Activated CD4-positive, alpha-beta T cell treated with anti-CD3 and anti-CD28 coated beads, Interleukin-2, amount 50 U/mL, for 48 hours (primary cell): ENCODE measurements at regions not wholly inside any gene's neighbourhood (a gene's known extent, or its start where the extent isn't known, plus 50 kb on each side); places are given as distances from the start of the nearest gene placed in this dataset.
"Not testable (repeated sequence)": the region's sequence is repeated elsewhere in the genome, so short reads cannot be mapped to it uniquely, and the experiment has no call there.

ENCODE experiments used
- DNase-seq, 2 experiments: peaks; one replicate each; pipeline ENCODE4 v3.0.0-alpha.2; 2020

- no peak for DNase-seq
Measured at GRCh38 chr3:197404754-197405153, 106.3 kb upstream of the DLG1 start.

DNA sequence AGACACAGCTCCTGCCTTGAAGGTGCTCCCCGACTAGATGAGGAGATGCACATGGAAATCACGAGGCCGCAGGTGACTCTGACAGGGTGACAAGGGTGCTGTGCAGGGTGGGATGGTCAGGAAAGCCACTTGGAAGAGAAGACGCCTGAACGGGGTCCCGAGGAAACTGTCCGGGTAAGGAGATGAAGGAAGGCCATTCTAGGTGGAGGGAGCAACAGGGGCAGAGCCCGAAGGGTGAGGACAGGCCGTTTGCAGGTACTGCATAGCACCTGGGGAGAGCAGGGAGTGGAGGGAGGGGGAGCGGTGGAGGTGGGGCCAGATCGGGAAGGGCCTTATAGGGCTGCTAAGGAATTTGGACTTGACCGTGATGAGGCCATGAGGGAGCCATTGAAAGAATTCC, 105.6 kb upstream of the DLG1 start:
- no peak for DNase-seq

DNA sequence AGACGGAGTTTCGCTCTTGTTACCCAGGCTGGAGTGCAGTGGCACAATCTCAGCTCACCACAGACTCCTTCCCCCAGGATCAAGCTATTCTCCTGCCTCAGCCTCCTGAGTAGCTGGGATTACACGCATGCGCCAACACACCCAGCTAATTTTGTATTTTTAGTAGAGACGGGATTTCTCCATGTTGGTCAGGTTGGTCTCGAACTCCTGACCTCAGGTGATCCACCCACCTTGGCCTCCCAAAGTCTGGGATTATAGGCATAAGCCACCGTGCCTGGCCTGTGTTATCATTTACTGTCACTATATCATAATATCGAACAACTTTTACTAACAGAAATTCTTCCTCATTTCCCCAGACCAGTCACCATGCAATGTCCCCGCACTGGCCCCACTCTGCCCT, 104.0 kb upstream of the DLG1 start:
- DNase-seq: not testable (repeated sequence)

DNA sequence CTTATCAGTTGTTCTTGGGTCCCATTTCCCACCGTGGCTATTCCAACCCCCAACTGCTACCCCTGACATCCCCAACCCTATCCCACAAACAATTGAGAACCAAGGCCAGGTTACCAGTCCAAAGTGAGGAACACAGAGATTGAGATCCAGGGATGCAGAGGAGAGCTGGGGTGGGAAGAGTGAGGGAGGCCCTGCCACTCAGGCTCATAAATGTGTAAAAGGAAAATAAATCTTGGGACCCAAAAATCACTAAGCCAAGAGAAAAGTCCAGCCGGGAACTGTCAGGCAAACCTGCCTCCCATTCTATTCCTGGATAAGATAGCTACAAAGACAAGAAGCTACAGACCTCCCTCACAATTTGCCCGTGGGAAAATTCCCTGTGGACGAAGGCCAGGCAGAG, 101.1 kb upstream of the DLG1 start:
- no peak for DNase-seq

DNA sequence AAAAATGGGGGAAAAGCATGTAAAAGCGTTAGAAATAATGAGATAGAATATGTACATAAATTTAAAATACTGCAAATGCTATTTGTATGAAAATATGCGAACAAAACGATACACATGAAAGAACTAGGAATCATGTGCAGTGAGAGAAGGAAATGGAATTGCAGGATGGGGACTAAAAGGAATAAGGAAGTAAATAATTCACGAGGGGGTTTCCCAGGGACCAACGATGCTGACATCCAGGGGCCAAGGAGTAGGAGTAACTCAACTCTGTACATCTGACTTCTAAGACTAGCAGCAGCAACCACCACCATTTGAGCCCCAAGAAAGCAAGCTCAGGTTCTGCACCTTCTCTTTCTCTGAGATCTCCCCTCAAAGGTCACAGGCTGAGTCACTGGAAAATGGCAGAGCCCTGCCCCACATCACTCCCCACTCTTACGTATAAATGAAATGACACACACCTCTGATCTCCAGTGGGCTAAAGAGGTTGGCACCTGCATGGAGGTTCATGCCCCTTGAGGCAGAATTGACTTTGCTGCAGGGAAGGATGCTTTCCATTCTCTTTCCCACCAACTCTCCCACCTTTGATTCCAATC, 100.0 kb upstream of the DLG1 start:
- DNase-seq: peak; percentile 18 to 35

DNA sequence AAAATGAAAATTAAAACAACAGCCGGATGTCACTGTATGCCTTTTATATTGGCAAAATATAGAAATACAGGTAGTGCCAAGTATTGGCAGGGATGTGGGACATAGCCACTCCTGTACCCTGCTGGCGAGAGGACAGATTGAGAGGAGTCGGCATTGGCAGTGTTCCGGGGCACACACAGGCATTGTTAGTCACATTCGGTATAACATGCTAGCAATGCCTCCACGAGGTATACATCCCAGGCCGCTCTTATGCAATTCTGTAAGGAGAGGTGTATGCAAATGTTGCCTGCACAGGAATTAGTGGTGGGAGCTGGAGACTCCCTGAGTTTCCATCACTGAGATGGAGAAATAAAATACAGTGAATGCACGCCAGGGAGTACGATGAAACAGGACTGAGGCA, 99.4 kb upstream of the DLG1 start:
- DNase-seq: no peak

DNA sequence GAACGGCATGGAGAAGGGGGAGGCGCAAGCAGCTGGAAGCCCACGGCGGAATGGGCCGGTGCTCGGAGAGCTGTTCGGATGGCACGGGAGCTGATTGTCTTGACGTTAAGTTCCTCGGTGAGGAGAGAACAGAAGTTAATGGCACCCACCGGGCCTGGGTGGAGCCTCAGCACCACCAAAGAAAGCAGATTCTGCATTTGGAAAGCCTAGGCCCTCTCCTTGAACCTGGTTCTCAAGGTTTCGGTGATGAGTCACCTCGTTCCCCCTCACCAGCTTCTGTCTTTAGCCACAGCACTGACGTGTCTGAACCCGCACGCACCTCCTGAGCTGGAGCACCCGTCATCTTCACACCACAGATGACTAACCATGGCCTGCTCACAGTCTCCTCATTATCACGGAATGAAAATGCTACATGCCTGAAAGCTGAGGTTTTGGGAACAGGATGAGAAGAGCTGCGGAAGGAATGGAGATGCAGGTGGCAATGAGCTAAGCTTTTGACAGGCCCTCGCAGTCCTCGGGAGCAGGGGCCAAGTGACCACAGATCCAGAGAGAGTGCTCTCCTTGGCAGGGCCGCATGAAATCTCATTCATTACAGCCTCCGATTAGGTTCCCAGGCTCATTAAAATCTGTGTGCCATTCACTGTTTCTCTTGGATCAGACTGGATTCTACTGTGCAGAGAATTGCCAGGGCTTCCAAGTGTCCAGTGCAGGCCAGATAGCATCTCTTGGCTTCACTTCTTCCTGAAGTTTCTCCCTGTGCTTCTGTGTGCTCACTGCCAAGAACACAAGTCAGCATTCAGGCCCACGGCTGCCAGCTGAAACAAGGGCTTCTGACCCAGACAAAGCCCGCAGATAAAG, 96.3 kb upstream of the DLG1 start:
- DNase-seq: peak; percentile 64 to 75

DNA sequence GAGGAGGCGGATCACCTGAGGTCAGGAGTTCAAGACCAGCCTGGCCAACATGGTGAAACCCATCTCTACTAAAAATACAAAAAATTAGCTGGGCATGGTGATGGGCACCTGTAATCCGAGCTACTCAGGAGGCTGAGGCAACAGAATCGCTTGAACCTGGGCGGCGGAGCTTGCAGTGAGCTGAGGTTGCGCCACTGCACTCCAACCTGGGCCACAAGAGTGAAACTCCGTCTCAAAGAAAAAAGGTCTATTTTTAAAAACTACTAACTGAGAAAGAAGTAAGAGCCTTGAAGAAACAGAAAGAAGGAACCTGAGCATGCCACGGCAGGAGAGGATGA, 95.7 kb upstream of the DLG1 start:
- not testable (repeated sequence) for DNase-seq

GRCh38 chr3:197393711-197394110, 95.3 kb upstream of the DLG1 start:
- DNase-seq: no peak

GRCh38 chr3:197392961-197393360, 94.5 kb upstream of the DLG1 start:
- DNase-seq: no peak

GRCh38 chr3:197381371-197381770, 83.0 kb upstream of the DLG1 start:
- no peak for DNase-seq

GRCh38 chr3:197380786-197381185, 82.4 kb upstream of the DLG1 start:
- no peak for DNase-seq

DNA sequence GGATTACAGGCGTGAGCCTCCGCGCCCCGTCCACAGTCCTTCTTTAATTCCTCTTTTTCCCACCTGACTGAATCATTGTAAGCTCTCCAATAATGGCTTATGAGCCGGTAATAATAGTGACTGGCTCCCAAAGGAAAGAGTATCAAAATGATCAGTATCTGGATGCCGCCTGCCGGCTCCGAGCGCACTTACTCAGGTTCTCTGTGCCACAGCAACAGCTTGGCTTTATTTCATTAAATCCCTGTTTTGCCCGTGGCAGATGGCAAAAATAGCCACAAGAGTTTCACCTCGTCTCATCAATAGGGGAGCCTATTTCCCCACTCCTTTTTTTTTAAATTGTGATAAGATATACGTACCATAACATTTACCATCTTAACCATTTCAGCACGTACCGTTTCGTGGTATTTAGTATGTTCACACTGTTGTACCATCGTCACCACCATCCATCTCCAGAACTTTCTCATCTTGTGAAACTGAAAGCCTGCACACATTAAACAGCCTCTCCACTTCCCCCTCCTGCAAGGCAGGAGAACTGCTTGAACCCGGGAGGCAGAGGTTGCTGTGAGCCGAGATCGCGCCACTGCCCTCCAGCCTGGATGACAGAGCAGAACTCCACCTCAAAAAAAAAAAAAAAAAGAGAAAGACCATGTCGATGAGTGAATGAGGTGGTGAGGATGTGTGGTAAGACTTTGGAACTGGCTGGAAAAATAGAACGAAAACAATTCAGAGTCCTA, 80.7 kb upstream of the DLG1 start:
- DNase-seq: no peak

DNA sequence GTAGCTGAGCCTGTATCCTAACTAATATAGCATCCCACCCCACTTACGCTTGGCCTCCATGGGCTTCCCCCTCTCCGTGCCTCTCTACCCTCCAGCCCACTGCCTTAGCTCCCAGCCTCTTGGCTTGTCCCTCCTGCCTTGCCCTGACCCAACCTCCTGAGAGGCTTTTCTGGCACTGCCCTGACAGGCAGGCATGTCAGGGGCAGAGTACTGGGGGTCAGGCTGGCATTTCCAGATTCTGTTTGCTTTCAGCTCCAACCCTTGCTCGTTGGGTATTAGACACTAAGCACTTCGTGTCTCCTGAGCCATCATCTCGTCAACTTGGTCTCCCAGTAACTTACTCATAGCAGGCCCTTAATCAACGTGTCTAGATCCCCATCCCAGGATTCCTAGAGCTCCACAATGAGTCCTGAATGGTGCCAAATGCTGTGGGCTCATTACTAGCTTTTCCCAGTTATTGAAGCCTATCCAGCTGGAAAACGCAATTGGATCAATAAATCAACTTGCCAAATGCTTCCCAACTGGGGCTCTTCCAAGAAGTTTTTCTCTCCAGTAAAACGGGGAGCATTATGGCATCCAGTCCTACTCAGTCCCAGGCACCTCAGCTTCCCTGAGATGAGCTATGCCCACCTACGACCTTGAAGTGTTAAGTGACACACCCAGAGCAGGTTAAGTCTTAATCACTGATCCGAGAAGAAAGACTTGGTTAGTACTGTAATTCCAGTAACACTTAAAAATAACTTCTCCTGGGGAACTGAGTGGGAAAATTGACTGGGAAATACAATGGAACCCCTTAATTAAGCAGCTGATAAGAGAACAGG, 78.5 kb upstream of the DLG1 start:
- no peak for DNase-seq

DNA sequence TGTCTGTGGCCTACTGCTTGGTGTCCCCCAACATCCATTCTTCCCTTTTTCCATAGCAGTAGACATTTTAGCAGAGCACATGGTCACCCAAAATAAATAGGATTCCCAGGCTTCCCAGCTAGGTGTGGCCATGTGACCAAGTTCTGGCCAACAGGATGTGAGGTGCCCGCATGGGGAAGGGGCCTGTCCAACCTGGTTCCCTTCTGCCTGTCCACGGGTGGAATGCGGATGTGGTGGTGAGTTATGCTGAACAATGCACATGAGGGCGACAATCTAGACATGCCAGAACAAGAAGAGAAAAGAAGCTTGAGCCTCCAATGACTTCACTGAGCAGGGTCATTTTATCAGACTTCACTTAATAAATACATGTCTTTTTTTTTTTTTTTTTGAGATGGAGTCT, 77.6 kb upstream of the DLG1 start:
- no peak for DNase-seq

DNA sequence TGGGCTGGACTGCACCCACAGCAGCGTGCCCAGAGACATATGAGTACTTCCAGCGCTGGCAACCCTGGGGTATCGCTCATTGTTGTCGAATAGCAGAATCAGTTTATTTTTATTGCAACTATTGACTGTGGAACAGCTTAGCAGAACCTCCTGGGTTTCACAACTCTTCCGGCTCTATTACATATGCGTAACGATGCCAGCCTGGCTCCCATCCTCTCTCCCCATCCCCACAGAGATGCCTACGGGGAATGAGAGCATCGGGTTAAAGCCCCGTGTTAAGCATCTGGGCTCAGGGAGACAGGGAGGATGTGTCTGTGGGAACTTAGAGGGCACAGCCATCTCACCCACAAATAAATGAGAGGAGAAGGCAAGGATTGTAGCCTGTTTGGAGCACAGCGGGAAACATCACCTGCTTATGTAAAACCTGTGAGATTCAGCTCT, 76.6 kb upstream of the DLG1 start:
- DNase-seq: no peak

- no peak for DNase-seq
Measured at GRCh38 chr3:197373096-197373495, 74.7 kb upstream of the DLG1 start.

- DNase-seq: no peak
Measured at GRCh38 chr3:197372047-197372661, 73.7 kb upstream of the DLG1 start.

DNA sequence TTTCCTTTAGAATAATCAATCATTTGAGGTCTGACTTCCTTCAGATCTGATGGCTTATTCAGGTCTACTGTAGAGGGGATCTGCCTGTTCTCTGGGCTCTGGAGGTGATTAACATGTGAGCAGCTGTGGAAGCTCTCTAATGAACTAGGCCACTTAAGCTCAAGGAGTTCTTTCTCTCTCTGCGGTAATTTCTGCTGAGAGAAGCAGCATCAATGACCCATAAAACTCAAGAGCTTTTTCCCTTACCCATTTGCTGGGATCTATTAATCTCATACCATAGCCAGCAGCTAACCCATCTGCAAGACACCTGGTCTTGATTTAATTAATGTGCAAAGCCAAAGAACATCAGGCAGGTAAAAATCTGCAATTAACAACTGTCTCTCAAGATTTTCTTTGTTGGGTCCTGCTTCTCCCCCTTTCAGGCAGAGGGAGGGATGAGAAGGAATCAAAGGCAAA, 73.2 kb upstream of the DLG1 start:
- DNase-seq: no peak

- DNase-seq: no peak
Measured at GRCh38 chr3:197369545-197369944, 71.1 kb upstream of the DLG1 start.

DNA sequence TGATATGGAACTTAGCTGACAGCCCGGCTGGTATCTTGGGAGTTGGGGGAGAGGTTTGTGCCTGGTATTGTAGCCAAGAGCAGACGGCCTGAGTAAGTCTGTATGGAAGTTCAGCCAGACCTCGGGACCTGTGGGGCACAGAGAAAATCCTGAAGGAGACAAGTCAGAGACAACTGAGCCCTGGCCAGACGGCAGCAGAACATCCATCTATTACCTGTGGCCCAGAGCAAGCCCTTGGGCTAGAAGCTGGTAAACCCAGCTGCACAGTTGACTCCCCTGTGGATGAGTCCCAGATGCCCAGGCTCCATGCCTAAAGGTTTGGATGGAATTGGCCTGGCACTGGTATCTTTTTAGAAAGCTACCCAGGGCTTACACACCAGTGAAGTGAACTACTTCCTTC, 70.4 kb upstream of the DLG1 start:
- no peak for DNase-seq

GRCh38 chr3:197368330-197368729, 69.9 kb upstream of the DLG1 start:
- DNase-seq: no peak
